ENCODE measurements at regions not wholly inside any gene's neighbourhood (a gene's known extent, or its start where the extent isn't known, plus 50 kb on each side); places are given as distances from the start of the nearest gene placed in this dataset.

DNA sequence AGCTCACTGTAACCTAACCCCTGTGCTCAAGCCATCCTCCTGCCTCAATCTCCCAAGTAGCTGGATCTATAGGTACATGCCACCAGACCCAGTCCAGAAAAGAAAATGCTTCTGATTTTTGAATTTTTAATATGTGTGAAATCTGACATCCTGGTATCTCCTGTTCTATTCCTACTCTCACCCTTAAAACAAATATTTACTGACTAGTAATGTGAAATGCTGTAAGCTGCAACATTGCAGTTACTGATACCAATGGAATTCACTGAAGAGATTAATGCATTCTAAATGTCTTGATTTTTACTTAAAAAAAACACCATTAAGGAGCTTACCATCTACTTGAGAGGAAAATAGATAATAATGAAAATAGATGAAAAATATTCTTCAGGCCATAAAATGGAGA lies 162.7 kb upstream of the TSLP start:
- intact Hi-C loops (cut with micrococcal nuclease) = no loop called here
- no peaks in the 10 kb centered on the region for H3K4me1 Mint-ChIP-seq (ENCODE audit: low read depth)
- no peak overlapping the region for H3K4me3 Mint-ChIP-seq
- ChIA-PET POLR2A (interaction anchor here (0.7 kb wide), 1 partner anchor 35 kb away, joined by 3 read pairs; no protein-coding TSS in a partner anchor), CTCF (no interaction called here)
- no peaks in the 10 kb centered on the region for H3K9me3 Mint-ChIP-seq
- no peak overlapping the region for H3K27ac Mint-ChIP-seq
- H3K36me3 Mint-ChIP-seq (ENCODE audit: low read depth) = no peaks in the 10 kb centered on the region
- TF ChIP-seq, protein P1, sequence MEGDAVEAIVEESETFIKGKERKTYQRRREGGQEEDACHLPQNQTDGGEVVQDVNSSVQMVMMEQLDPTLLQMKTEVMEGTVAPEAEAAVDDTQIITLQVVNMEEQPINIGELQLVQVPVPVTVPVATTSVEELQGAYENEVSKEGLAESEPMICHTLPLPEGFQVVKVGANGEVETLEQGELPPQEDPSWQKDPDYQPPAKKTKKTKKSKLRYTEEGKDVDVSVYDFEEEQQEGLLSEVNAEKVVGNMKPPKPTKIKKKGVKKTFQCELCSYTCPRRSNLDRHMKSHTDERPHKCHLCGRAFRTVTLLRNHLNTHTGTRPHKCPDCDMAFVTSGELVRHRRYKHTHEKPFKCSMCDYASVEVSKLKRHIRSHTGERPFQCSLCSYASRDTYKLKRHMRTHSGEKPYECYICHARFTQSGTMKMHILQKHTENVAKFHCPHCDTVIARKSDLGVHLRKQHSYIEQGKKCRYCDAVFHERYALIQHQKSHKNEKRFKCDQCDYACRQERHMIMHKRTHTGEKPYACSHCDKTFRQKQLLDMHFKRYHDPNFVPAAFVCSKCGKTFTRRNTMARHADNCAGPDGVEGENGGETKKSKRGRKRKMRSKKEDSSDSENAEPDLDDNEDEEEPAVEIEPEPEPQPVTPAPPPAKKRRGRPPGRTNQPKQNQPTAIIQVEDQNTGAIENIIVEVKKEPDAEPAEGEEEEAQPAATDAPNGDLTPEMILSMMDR (IDR thresholded peaks at IDR 0.05) = no peak
- DNase-seq (no peak), ATAC-seq (no peak)
- peaks cover 6% of the 10 kb centered on the region for H3K27me3 Mint-ChIP-seq

DNA sequence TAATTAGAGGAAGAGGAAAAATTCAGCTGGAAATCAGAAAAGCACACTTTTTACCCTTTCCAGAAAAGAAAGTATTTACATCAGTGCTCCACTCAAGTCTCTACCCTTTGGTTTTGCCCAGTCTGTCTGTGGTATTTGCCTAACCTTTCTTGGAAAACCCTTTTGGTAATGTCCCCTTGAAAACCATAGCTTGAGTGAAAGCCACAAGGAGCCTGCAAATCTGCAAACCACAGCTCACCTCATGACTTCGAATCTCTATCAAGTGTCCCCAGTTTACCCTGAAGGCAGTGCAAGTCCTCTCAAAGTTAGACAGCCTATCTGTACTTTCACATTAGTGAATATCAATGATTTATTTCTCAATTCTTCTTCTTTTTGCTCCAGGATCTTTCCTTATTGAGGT lies 162.1 kb upstream of the TSLP start:
- Mint-ChIP-seq H3K27me3 (peaks cover 6% of the 10 kb centered on the region), H3K9me3 (no peaks in the 10 kb centered on the region), H3K4me3 (no peak overlapping the region), H3K4me1 (ENCODE audit: low read depth) (no peaks in the 10 kb centered on the region), H3K36me3 (ENCODE audit: low read depth) (no peaks in the 10 kb centered on the region), H3K27ac (no peak overlapping the region)
- intact Hi-C loops (cut with micrococcal nuclease) = no loop called here
- no peak for ATAC-seq
- ChIA-PET CTCF (no interaction called here), POLR2A (no interaction called here)
- TF ChIP-seq, protein P1 (IDR thresholded peaks at IDR 0.05) = no peak
- peak; percentile 1 for DNase-seq

DNA sequence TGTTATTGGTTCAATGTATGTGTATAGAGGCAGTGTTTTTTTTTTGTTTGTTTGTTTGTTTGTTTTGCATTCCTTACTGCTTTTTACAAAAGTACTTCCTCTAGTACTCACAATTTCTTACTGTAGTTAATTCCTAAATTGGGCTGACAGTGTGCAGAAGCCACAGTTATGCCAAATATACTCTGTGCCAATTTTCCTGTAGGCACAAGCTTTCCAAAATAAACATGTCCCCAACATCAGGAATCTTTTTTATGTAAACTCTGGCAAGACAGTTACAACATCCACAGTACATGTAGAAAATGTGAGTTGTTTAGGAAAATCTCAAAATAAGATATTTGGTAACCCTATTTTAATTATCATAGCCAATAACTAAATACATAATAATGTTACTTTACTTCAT lies 161.6 kb upstream of the TSLP start:
- Mint-ChIP-seq H3K4me1 (ENCODE audit: low read depth) (no peaks in the 10 kb centered on the region), H3K36me3 (ENCODE audit: low read depth) (no peaks in the 10 kb centered on the region), H3K9me3 (no peaks in the 10 kb centered on the region), H3K4me3 (no peak overlapping the region), H3K27me3 (peaks cover 6% of the 10 kb centered on the region), H3K27ac (no peak overlapping the region)
- CTCF ChIA-PET = no interaction called here
- intact Hi-C loops (cut with micrococcal nuclease) = no loop called here
- ATAC-seq (no peak), DNase-seq (no peak)
- TF ChIP-seq, protein P1 (IDR thresholded peaks at IDR 0.05) = no peak
- POLR2A ChIA-PET = no interaction called here

DNA sequence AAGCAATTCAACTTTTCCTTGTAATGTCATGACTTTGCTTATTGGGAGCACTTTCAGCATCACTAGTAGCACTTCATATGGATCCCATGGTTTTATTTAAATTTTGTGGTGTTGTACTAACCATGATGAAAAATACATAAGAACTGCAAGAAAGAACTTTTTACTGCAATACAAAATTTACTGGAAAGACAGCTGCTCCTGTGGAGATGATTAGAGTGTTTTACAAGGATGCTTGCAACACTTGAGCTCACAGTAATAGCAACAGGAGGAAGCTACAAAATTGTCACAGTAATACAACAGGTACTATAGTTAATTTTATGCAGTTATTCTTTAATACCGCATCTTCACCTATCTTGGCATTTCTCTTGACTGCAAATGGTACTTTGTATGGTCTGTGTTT lies 158.3 kb upstream of the TSLP start:
- Mint-ChIP-seq H3K27ac (no peak overlapping the region), H3K9me3 (no peaks in the 10 kb centered on the region), H3K4me3 (no peak overlapping the region), H3K36me3 (ENCODE audit: low read depth) (no peaks in the 10 kb centered on the region), H3K27me3 (peaks cover 5% of the 10 kb centered on the region), H3K4me1 (ENCODE audit: low read depth) (no peaks in the 10 kb centered on the region)
- TF ChIP-seq, protein P1 (IDR thresholded peaks at IDR 0.05) = no peak
- ATAC-seq = no peak
- ChIA-PET POLR2A (no interaction called here), CTCF (no interaction called here)
- intact Hi-C loops (cut with micrococcal nuclease) = no loop called here
- no peak for DNase-seq

DNA sequence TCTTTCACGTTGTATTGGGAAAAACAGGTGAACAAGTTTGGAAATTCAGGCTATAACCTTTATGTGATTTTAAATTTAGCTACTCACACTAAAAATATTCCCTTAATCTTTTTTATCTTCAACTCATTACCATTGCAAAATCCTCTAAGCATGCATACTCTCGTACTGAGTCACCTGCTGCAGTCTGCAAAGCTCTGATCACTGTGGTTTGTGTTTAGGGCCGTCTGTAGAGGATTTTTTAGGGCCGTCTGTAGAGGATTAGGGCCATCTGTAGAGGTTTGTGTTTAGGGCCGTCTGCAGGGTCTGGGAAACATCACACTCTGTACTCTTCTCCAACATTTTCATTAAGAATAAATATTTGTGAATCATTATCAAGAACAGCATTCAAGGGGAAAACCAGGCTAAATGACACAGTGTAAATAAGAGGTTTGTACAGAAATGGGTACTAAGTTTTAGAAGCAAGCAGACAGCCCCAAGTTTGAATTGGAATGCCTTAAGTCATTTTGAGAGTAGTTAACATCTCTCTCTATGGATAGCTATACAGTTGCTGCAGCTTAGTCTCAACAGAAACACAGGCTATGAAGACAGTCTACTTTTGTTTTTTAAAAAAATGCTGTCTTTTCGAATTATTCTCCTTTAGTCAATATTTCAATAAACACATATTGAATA lies 155.0 kb upstream of the TSLP start:
- Mint-ChIP-seq H3K27me3 (peaks cover 8% of the 10 kb centered on the region), H3K4me3 (no peak overlapping the region), H3K9me3 (no peaks in the 10 kb centered on the region), H3K4me1 (ENCODE audit: low read depth) (no peaks in the 10 kb centered on the region), H3K36me3 (ENCODE audit: low read depth) (no peaks in the 10 kb centered on the region), H3K27ac (no peak overlapping the region)
- ATAC-seq = no peak
- POLR2A ChIA-PET = no interaction called here
- CTCF ChIA-PET = no interaction called here
- TF ChIP-seq, protein P1 (IDR thresholded peaks at IDR 0.05) = no peak
- DNase-seq = no peak
- intact Hi-C loops (cut with micrococcal nuclease) = no loop called here
